ENCODE measurements at regions not wholly inside any gene's neighbourhood (a gene's known extent, or its start where the extent isn't known, plus 50 kb on each side); places are given as distances from the start of the nearest gene placed in this dataset.

- no peak for TF ChIP-seq CTCF (conservative IDR thresholded peaks at IDR 0.05 in 1 of 2, IDR thresholded peaks at IDR 0.05 in 1 of 2; ENCODE audit: low read depth in 1 of 2, low read length in 2 of 2)
- TF ChIP-seq EZH2 (IDR thresholded peaks at IDR 0.05; ENCODE audit: low read length, missing control alignments) = no peak
Observed at GRCh38 chr10:86596266-86596665, 58.1 kb upstream of the OPN4 start.
